ENCODE measurements at regions not wholly inside any gene's neighbourhood (a gene's known extent, or its start where the extent isn't known, plus 50 kb on each side); places are given as distances from the start of the nearest gene placed in this dataset.

DNA sequence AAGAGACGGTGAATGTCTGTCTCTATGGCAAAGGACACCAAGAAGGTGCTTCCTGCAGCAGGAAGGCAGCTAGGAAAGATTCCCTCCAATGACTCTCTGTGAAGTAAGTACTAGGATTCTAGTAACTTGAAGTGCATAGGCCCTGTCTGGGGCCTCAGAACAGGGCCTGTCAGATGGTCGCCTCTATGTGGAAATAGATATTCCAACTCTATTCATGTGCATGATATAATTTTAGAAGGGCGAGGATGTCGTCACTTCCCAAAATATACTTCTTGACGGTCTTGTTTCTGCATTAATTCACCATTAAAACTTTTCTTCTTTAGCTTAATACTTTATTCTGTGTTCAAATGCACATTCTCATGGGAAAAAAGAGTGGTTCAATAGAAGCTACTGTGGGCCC, 167.0 kb downstream of the TLE3 start:
- TF ChIP-seq, protein P1, sequence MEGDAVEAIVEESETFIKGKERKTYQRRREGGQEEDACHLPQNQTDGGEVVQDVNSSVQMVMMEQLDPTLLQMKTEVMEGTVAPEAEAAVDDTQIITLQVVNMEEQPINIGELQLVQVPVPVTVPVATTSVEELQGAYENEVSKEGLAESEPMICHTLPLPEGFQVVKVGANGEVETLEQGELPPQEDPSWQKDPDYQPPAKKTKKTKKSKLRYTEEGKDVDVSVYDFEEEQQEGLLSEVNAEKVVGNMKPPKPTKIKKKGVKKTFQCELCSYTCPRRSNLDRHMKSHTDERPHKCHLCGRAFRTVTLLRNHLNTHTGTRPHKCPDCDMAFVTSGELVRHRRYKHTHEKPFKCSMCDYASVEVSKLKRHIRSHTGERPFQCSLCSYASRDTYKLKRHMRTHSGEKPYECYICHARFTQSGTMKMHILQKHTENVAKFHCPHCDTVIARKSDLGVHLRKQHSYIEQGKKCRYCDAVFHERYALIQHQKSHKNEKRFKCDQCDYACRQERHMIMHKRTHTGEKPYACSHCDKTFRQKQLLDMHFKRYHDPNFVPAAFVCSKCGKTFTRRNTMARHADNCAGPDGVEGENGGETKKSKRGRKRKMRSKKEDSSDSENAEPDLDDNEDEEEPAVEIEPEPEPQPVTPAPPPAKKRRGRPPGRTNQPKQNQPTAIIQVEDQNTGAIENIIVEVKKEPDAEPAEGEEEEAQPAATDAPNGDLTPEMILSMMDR (IDR thresholded peaks at IDR 0.05): no peak
- TF ChIP-seq POLR2A (IDR thresholded peaks at IDR 0.05) (no peak), EP300 (IDR thresholded peaks at IDR 0.05) (no peak), POLR2AphosphoS5 (IDR thresholded peaks at IDR 0.05) (no peak)

Data from sigmoid colon (tissue), 4 donors.